Stimulated activated CD8-positive, alpha-beta memory T cell treated with anti-CD3 and anti-CD28 coated beads, Interleukin-4, amount 100 ng/mL, for 48 hours (primary cell): ENCODE measurements at regions not wholly inside any gene's neighbourhood (a gene's known extent, or its start where the extent isn't known, plus 50 kb on each side); places are given as distances from the start of the nearest gene placed in this dataset.

Experiments used
- DNase-seq: peaks from one replicate; pipeline ENCODE4 v3.0.0-alpha.2; 2020

- DNase-seq, result no peak
Measured at GRCh38 chr15:46569781-46570180, 935.0 kb downstream of the SQOR start.

GRCh38 chr15:46576646-46577395 is 942.0 kb downstream of the SQOR start:
- DNase-seq, result no peak

- DNase-seq, result no peak
Measured at GRCh38 chr15:46577767-46578166, 942.9 kb downstream of the SQOR start.

- no peak for DNase-seq
Measured at GRCh38 chr15:46580487-46580886, 945.7 kb downstream of the SQOR start.

- no peak for DNase-seq
Measured at GRCh38 chr15:46580924-46581323, 946.1 kb downstream of the SQOR start.

GRCh38 chr15:46589088-46589487 is 954.3 kb downstream of the SQOR start:
- no peak for DNase-seq

GRCh38 chr15:46591462-46591861 is 956.6 kb downstream of the SQOR start:
- no peak for DNase-seq

GRCh38 chr15:46595016-46595415 is 960.2 kb downstream of the SQOR start:
- no peak for DNase-seq

GRCh38 chr15:46607077-46607476 is 972.2 kb downstream of the SQOR start:
- DNase-seq, result no peak

- no peak for DNase-seq
Measured at GRCh38 chr15:46616033-46616432, 981.2 kb downstream of the SQOR start.

- DNase-seq, result no peak
Measured at GRCh38 chr15:46617507-46617906, 982.7 kb downstream of the SQOR start.

- no peak for DNase-seq
Measured at GRCh38 chr15:46618984-46619383, 984.2 kb downstream of the SQOR start.

- no peak for DNase-seq
Measured at GRCh38 chr15:46620392-46621013, 985.7 kb downstream of the SQOR start.

GRCh38 chr15:46622851-46623250 is 988.0 kb downstream of the SQOR start:
- DNase-seq, result no peak

GRCh38 chr15:46636206-46636605 is 1001.4 kb downstream of the SQOR start:
- DNase-seq, result no peak

- DNase-seq, result no peak
Measured at GRCh38 chr15:46644501-46645481, 1010.0 kb downstream of the SQOR start.

GRCh38 chr15:46646490-46646889 is 1011.7 kb downstream of the SQOR start:
- no peak for DNase-seq

GRCh38 chr15:46647046-46647445 is 1012.2 kb downstream of the SQOR start:
- no peak for DNase-seq

- no peak for DNase-seq
Measured at GRCh38 chr15:46652266-46652665, 1017.4 kb downstream of the SQOR start.

- no peak for DNase-seq
Measured at GRCh38 chr15:46654993-46655392, 1020.2 kb downstream of the SQOR start.

- DNase-seq, result no peak
Measured at GRCh38 chr15:46660096-46660842, 1025.4 kb downstream of the SQOR start.

- no peak for DNase-seq
Measured at GRCh38 chr15:46670258-46670657, 1035.4 kb downstream of the SQOR start.

GRCh38 chr15:46671336-46671735 is 1036.5 kb downstream of the SQOR start:
- no peak for DNase-seq
